ENCODE measurements at regions not wholly inside any gene's neighbourhood (a gene's known extent, or its start where the extent isn't known, plus 50 kb on each side); places are given as distances from the start of the nearest gene placed in this dataset.

- no peak for DNase-seq
Observed at GRCh38 chr5:56337715-56338319, 104.7 kb upstream of the ANKRD55 start.

GRCh38 chr5:56335212-56335611, 102.1 kb upstream of the ANKRD55 start:
- no peak for DNase-seq

- no peak for DNase-seq
Observed at GRCh38 chr5:56330806-56331205, 97.7 kb upstream of the ANKRD55 start.

- no peak for DNase-seq
Observed at GRCh38 chr5:56330167-56330566, 97.0 kb upstream of the ANKRD55 start.

- DNase-seq: no peak
Observed at GRCh38 chr5:56329652-56330051, 96.5 kb upstream of the ANKRD55 start.

- DNase-seq: no peak
Observed at GRCh38 chr5:56328753-56329560, 95.8 kb upstream of the ANKRD55 start.

- DNase-seq: no peak
Observed at GRCh38 chr5:56327809-56328208, 94.7 kb upstream of the ANKRD55 start.

- DNase-seq: no peak
Observed at GRCh38 chr5:56326770-56327169, 93.6 kb upstream of the ANKRD55 start.

- DNase-seq: no peak
Observed at GRCh38 chr5:56326116-56326515, 93.0 kb upstream of the ANKRD55 start.

GRCh38 chr5:56325039-56325438, 91.9 kb upstream of the ANKRD55 start:
- DNase-seq: no peak

GRCh38 chr5:56323505-56323904, 90.4 kb upstream of the ANKRD55 start:
- DNase-seq: no peak

GRCh38 chr5:56322592-56322991, 89.5 kb upstream of the ANKRD55 start:
- DNase-seq: no peak

GRCh38 chr5:56321236-56321881, 88.2 kb upstream of the ANKRD55 start:
- DNase-seq: no peak

- DNase-seq: no peak
Observed at GRCh38 chr5:56320686-56321085, 87.6 kb upstream of the ANKRD55 start.

GRCh38 chr5:56319526-56320181, 86.5 kb upstream of the ANKRD55 start:
- no peak for DNase-seq

- DNase-seq: no peak
Observed at GRCh38 chr5:56317923-56318561, 84.9 kb upstream of the ANKRD55 start.

GRCh38 chr5:56316299-56316994, 83.3 kb upstream of the ANKRD55 start:
- no peak for DNase-seq

GRCh38 chr5:56314529-56314928, 81.4 kb upstream of the ANKRD55 start:
- no peak for DNase-seq

- no peak for DNase-seq
Observed at GRCh38 chr5:56313596-56313995, 80.5 kb upstream of the ANKRD55 start.

GRCh38 chr5:56313004-56313531, 79.9 kb upstream of the ANKRD55 start:
- no peak for DNase-seq

- DNase-seq: no peak
Observed at GRCh38 chr5:56311306-56311905, 78.3 kb upstream of the ANKRD55 start.

GRCh38 chr5:56310711-56311204, 77.6 kb upstream of the ANKRD55 start:
- no peak for DNase-seq
